CD4-positive, CD25-positive, alpha-beta regulatory T cell (primary cell): ENCODE measurements at regions not wholly inside any gene's neighbourhood (a gene's known extent, or its start where the extent isn't known, plus 50 kb on each side); places are given as distances from the start of the nearest gene placed in this dataset.

ENCODE experiments used
- ATAC-seq, 2 donors: fragments of 150-1000 bp; cut with Tn5 transposase; one replicate each; pipeline ENCODE4 v1.10.0; 2021; ENCODE audit warnings: low read depth in 2 of 2, moderate number of reproducible peaks in 2 of 2, moderate library complexity in 1 of 2
- DNase-seq, 3 donors: peaks; one replicate each; pipeline versions ENCODE4 v3.0.0 to v3.0.0-alpha.2; 2012 to 2022; ENCODE audit warnings: mixed read lengths in 1 of 3
- H3K27ac ChIP-seq: one replicate; pipeline ENCODE4 v1.7.0; 2013; ENCODE audit warnings: mild to moderate bottlenecking, low read length; ENCODE audit not compliant: insufficient read depth, poor library complexity, severe bottlenecking
- H3K27me3 ChIP-seq: one replicate; pipeline ENCODE4 v1.7.0; 2013; ENCODE audit warnings: low read length; ENCODE audit not compliant: control insufficient read depth, insufficient read depth
- H3K36me3 ChIP-seq: one replicate; pipeline ENCODE4 v1.7.0; 2013; ENCODE audit warnings: mild to moderate bottlenecking, low read length, moderate library complexity; ENCODE audit not compliant: control insufficient read depth, insufficient read depth
- H3K4me1 ChIP-seq: 2 replicates; pipeline ENCODE4 v1.7.0; 2013; ENCODE audit warnings: mild to moderate bottlenecking, low read length; ENCODE audit not compliant: insufficient read depth, control insufficient read depth, poor library complexity, severe bottlenecking
- H3K4me3 ChIP-seq: one replicate; pipeline ENCODE4 v1.7.0; 2013; ENCODE audit warnings: low read depth, mild to moderate bottlenecking, low read length, moderate library complexity
- H3K9me3 ChIP-seq, 2 experiments: 1 replicate in 1 of 2; 2 replicates in 1 of 2; pipeline ENCODE4 v1.7.0; 2013; ENCODE audit warnings: low read length in 2 of 2, mild to moderate bottlenecking in 1 of 2, moderate library complexity in 1 of 2; ENCODE audit not compliant: control insufficient read depth in 2 of 2
- H3K27ac Mint-ChIP-seq, 3 donors: one replicate each; pipeline ENCODE4 v1.8.0; 2020 to 2022; ENCODE audit warnings: mild to moderate bottlenecking in 3 of 3, mixed read lengths in 3 of 3, moderate library complexity in 2 of 3
- H3K27me3 Mint-ChIP-seq: one replicate; pipeline ENCODE4 v1.8.0; 2022; ENCODE audit warnings: mild to moderate bottlenecking, mixed read lengths
- H3K36me3 Mint-ChIP-seq: one replicate; pipeline ENCODE4 v1.8.0; 2020; ENCODE audit warnings: mixed read lengths
- H3K4me1 Mint-ChIP-seq, 4 donors: one replicate each; pipeline ENCODE4 v1.8.0; 2020 to 2022; ENCODE audit warnings: mixed read lengths in 4 of 4, mild to moderate bottlenecking in 1 of 4
- H3K4me3 Mint-ChIP-seq, 4 donors: one replicate each; pipeline ENCODE4 v1.8.0; 2020 to 2022; ENCODE audit warnings: mild to moderate bottlenecking in 4 of 4, mixed read lengths in 4 of 4, moderate library complexity in 3 of 4
- H3K9me3 Mint-ChIP-seq, 7 donors: one replicate each; pipeline ENCODE4 v1.8.0; 2020 to 2022; ENCODE audit warnings: mixed read lengths in 7 of 7, mild to moderate bottlenecking in 3 of 7, moderate library complexity in 2 of 7

DNA sequence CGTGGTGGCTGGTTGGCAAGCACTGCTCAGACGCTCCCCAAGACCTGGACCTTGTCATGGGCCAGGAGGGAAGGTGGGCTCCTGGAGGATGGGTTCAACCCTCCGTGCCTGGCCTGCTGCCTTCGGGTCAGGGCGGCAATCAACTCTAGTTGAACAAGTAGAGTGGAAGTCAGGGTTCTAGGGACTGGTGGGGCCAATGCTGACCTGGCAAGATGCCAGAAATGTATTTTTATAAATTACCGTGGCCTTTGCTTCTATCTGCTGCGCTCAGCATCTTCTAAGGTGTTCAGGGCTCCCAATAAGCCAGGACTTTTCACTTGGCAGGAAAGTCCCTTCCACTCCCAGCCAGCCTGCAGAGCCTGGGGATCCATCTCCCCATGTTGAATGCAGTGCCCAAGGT, 207.1 kb upstream of the N4BP1 start:
- no peak overlapping the region for H3K27ac Mint-ChIP-seq
- H3K27me3 Mint-ChIP-seq = peaks cover 16% of the 10 kb centered on the region
- H3K36me3 Mint-ChIP-seq = no peaks in the 10 kb centered on the region
- Histone ChIP-seq H3K36me3 (no peaks in the 10 kb centered on the region), H3K4me3 (no peak overlapping the region), H3K27ac (no peak overlapping the region), H3K9me3 (no peaks in the 10 kb centered on the region), H3K4me1 (no peaks in the 10 kb centered on the region), H3K27me3 (peaks cover 6% of the 10 kb centered on the region)
- no peak for ATAC-seq
- DNase-seq = no peak
- H3K4me1 Mint-ChIP-seq = no peaks in the 10 kb centered on the region
- no peak overlapping the region for H3K4me3 Mint-ChIP-seq
- H3K9me3 Mint-ChIP-seq = peaks cover 0 to 6% (median 2%) of the 10 kb centered on the region in 7 donors

GRCh38 chr16:48816393-48816792, 206.4 kb upstream of the N4BP1 start:
- no peak overlapping the region for H3K4me3 ChIP-seq
- Mint-ChIP-seq H3K4me1 (no peaks in the 10 kb centered on the region), H3K9me3 (peaks cover 0 to 9% (median 0%) of the 10 kb centered on the region in 7 donors), H3K36me3 (no peaks in the 10 kb centered on the region), H3K27me3 (peaks cover 22% of the 10 kb centered on the region), H3K27ac (no peak overlapping the region), H3K4me3 (no peak overlapping the region)
- H3K4me1 ChIP-seq = no peaks in the 10 kb centered on the region
- DNase-seq = no peak
- peaks cover 6% of the 10 kb centered on the region for H3K27me3 ChIP-seq
- ATAC-seq = no peak
- H3K27ac ChIP-seq = no peak overlapping the region
- H3K9me3 ChIP-seq = no peaks in the 10 kb centered on the region
- H3K36me3 ChIP-seq = no peaks in the 10 kb centered on the region

- no peak for DNase-seq
- no peak overlapping the region for H3K4me3 Mint-ChIP-seq
- H3K27me3 Mint-ChIP-seq = peaks cover 25% of the 10 kb centered on the region
- Histone ChIP-seq H3K27ac (no peak overlapping the region), H3K27me3 (peaks cover 7% of the 10 kb centered on the region), H3K36me3 (no peaks in the 10 kb centered on the region), H3K9me3 (no peaks in the 10 kb centered on the region), H3K4me1 (no peaks in the 10 kb centered on the region), H3K4me3 (no peak overlapping the region)
- no peak overlapping the region for H3K27ac Mint-ChIP-seq
- H3K9me3 Mint-ChIP-seq = peaks cover 0 to 10% (median 0%) of the 10 kb centered on the region in 7 donors
- H3K36me3 Mint-ChIP-seq = no peaks in the 10 kb centered on the region
- no peak for ATAC-seq
- H3K4me1 Mint-ChIP-seq = no peaks in the 10 kb centered on the region
Measured at GRCh38 chr16:48814994-48815393, 205.0 kb upstream of the N4BP1 start.

DNA sequence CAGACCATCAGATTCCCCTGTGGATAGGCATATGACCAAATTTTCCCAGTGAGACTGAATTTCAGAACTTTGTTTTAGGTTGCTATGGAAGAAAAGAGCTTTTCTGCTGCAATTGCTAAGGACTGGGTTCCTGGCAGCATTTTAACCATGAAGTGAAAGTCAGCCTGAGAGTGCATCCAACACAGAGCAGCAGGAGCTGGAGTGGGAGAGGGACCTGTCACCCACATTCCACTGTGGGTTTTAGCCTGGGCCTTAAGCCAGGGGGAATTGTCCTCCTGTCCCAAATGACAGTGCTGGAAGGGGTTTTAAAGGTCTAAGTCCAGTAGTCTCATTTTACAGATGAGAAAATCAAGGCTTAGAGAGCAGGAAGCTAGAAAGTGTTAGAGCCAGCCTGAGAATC, 203.5 kb upstream of the N4BP1 start:
- H3K27me3 ChIP-seq = peaks cover 15% of the 10 kb centered on the region
- peaks cover 34% of the 10 kb centered on the region for H3K27me3 Mint-ChIP-seq
- H3K4me3 Mint-ChIP-seq = no peak overlapping the region
- peaks cover 0 to 10% (median 0%) of the 10 kb centered on the region in 7 donors for H3K9me3 Mint-ChIP-seq
- DNase-seq (no peak), ATAC-seq (no peak)
- no peaks in the 10 kb centered on the region for H3K4me1 Mint-ChIP-seq
- H3K36me3 ChIP-seq = no peaks in the 10 kb centered on the region
- no peaks in the 10 kb centered on the region for H3K4me1 ChIP-seq
- no peak overlapping the region for H3K27ac ChIP-seq
- no peak overlapping the region for H3K27ac Mint-ChIP-seq
- H3K36me3 Mint-ChIP-seq = no peaks in the 10 kb centered on the region
- H3K9me3 ChIP-seq = peaks cover 0 to 2% of the 10 kb centered on the region in 2 experiments
- H3K4me3 ChIP-seq = no peak overlapping the region

DNA sequence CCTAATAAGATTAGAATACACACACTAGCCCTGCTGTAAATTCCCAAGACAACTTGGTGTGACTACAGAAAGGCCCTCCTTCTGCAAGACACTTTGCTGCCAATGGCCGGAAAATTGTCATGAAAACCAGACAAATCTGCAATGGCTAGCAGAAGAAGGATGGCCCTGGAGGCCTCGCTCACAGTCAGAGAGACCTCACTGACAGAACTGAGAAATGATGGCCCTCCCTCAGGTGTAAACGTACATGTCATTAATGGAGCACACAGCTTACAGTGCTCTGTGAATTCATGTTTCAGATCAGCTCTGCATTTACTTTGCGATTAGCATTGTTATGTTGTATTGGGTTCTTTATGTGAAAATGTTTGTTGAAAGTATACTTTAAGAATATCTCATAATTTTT, 202.9 kb upstream of the N4BP1 start:
- Histone ChIP-seq H3K4me3 (no peak overlapping the region), H3K9me3 (peaks cover 0 to 2% of the 10 kb centered on the region in 2 experiments), H3K36me3 (no peaks in the 10 kb centered on the region), H3K4me1 (no peaks in the 10 kb centered on the region), H3K27me3 (peaks cover 15% of the 10 kb centered on the region), H3K27ac (no peak overlapping the region)
- no peak for DNase-seq
- Mint-ChIP-seq H3K9me3 (peaks cover 0 to 10% (median 0%) of the 10 kb centered on the region in 7 donors), H3K4me1 (no peaks in the 10 kb centered on the region), H3K36me3 (no peaks in the 10 kb centered on the region), H3K4me3 (no peak overlapping the region), H3K27me3 (peaks cover 35% of the 10 kb centered on the region), H3K27ac (no peak overlapping the region)
- no peak for ATAC-seq

DNA sequence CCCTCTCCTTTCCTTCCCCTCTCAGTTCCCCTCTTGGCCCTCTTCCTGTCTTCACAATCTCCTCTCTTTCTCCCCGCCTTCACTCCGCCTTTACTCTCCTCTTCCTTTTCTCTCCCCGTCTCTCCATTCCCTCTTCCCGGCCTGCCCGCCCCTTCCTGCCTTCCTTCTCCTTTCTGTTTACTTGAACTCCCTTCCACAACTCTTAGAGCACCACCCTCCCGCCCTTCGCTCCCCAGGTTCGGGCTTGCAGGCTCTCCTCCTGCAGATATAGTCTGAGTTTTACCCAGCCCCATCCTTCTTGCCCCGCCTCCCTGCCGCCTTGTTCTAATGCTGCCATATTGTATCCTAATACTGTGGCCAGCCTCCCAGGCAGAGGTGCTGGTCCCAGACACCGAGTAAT, 201.5 kb upstream of the N4BP1 start:
- H3K27ac ChIP-seq = no peak overlapping the region
- H3K4me1 ChIP-seq = no peaks in the 10 kb centered on the region
- Mint-ChIP-seq H3K27ac (no peak overlapping the region), H3K4me3 (no peak overlapping the region), H3K27me3 (peaks cover 38% of the 10 kb centered on the region), H3K4me1 (no peaks in the 10 kb centered on the region), H3K9me3 (peaks cover 0 to 10% (median 4%) of the 10 kb centered on the region in 7 donors), H3K36me3 (no peaks in the 10 kb centered on the region)
- no peaks in the 10 kb centered on the region for H3K36me3 ChIP-seq
- ATAC-seq (no peak), DNase-seq (no peak)
- no peak overlapping the region for H3K4me3 ChIP-seq
- H3K27me3 ChIP-seq = peaks cover 15% of the 10 kb centered on the region
- peaks cover 0 to 2% of the 10 kb centered on the region in 2 experiments for H3K9me3 ChIP-seq

- H3K27me3 Mint-ChIP-seq = peaks cover 39% of the 10 kb centered on the region
- no peak overlapping the region for H3K27ac ChIP-seq
- H3K27ac Mint-ChIP-seq = no peak overlapping the region
- no peaks in the 10 kb centered on the region for H3K4me1 Mint-ChIP-seq
- no peaks in the 10 kb centered on the region for H3K4me1 ChIP-seq
- H3K36me3 Mint-ChIP-seq = no peaks in the 10 kb centered on the region
- H3K9me3 Mint-ChIP-seq = peaks cover 0 to 8% (median 2%) of the 10 kb centered on the region in 7 donors
- DNase-seq = no peak
- H3K36me3 ChIP-seq = no peaks in the 10 kb centered on the region
- peaks cover 15% of the 10 kb centered on the region for H3K27me3 ChIP-seq
- no peak overlapping the region for H3K4me3 Mint-ChIP-seq
- no peak for ATAC-seq
- H3K9me3 ChIP-seq = peaks cover 0 to 2% of the 10 kb centered on the region in 2 experiments
- H3K4me3 ChIP-seq = no peak overlapping the region
Measured at GRCh38 chr16:48810803-48811453, 200.9 kb upstream of the N4BP1 start.

DNA sequence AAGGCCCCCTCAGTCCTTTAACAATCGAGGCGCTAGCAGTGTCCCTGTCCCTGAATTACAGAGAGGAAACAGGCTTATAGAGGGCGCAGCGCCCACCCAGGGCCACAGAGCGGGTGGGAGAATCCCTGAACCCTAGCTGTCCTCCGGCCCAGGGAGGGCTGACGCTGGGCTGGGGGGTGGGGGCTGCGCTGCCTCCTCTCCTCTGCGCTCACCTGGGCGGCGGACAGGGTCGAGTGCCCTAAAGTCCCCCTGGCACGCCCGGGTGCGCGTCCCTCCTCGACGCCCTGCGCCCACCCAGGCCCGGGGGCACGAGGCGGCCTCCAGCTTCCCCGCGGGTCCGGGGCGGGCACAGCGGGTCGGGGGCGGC, 200.4 kb upstream of the N4BP1 start:
- Histone ChIP-seq H3K4me1 (no peaks in the 10 kb centered on the region), H3K9me3 (peaks cover 0 to 2% of the 10 kb centered on the region in 2 experiments), H3K27ac (no peak overlapping the region), H3K4me3 (no peak overlapping the region), H3K27me3 (peaks cover 15% of the 10 kb centered on the region), H3K36me3 (no peaks in the 10 kb centered on the region)
- Mint-ChIP-seq H3K9me3 (peaks cover 0 to 10% (median 3%) of the 10 kb centered on the region in 7 donors), H3K27ac (no peak overlapping the region), H3K27me3 (peaks cover 39% of the 10 kb centered on the region), H3K36me3 (no peaks in the 10 kb centered on the region), H3K4me3 (no peak overlapping the region), H3K4me1 (no peaks in the 10 kb centered on the region)
- ATAC-seq (no peak), DNase-seq (no peak)
